HEK293 (cell line): ENCODE measurements at regions not wholly inside any gene's neighbourhood (a gene's known extent, or its start where the extent isn't known, plus 50 kb on each side); places are given as distances from the start of the nearest gene placed in this dataset.

Experiments used
- CTCF ChIA-PET: fragments of 350-600 bp; formaldehyde crosslinking; extraction: SDS; loops from one replicate; lab custom pipeline; 2021; ENCODE audit warnings: antibody characterized with exemption; lab: Yijun Ruan, JAX
- POLR2A ChIA-PET: fragments of 300-600 bp; formaldehyde crosslinking; extraction: SDS; loops from one replicate; lab custom pipeline; 2020; ENCODE audit warnings: antibody characterized with exemption, inconsistent platforms; lab: Yijun Ruan, JAX
- H3K27ac ChIP-seq: fragments of 200-500 bp; sonication (Bioruptor generic); 2 replicates; pipeline ENCODE4 v1.5.1; 2014; ENCODE audit warnings: low read depth, low read length, control low read depth, inconsistent platforms; ENCODE audit errors: extremely low read depth
- H3K36me3 ChIP-seq, 2 experiments: fragments of 200-500 bp in 1 of 2; sonication (Bioruptor generic) in 1 of 2; 1 replicate in 1 of 2; 2 replicates in 1 of 2; pipeline ENCODE4 v1.5.1; 2014 to 2017; ENCODE audit warnings: inconsistent platforms in 2 of 2, low read length in 2 of 2; ENCODE audit not compliant: control insufficient read depth in 2 of 2, insufficient read depth in 1 of 2
- H3K4me1 ChIP-seq: fragments of 200-500 bp; sonication (Bioruptor generic); 2 replicates; pipeline ENCODE4 v1.5.1; 2014; ENCODE audit warnings: mild to moderate bottlenecking, low read length, inconsistent platforms; ENCODE audit not compliant: control insufficient read depth, insufficient read depth
- H3K4me3 ChIP-seq: 2 replicates; pipeline ENCODE4 v1.5.1; 2011; ENCODE audit warnings: low read depth, mild to moderate bottlenecking, control low read depth, low read length, moderate library complexity
- H3K9me3 ChIP-seq: fragments of 200-500 bp; sonication (Bioruptor generic); 2 replicates; pipeline ENCODE4 v1.5.1; 2014; ENCODE audit warnings: low read depth, low read length, inconsistent platforms; ENCODE audit not compliant: control insufficient read depth, insufficient read depth
- BCL11A ChIP-seq: fragments of 450-650 bp; formaldehyde crosslinking; IDR thresholded peaks from 2 replicates; pipeline ENCODE4 v1.5.1; 2016; ENCODE audit warnings: low read depth, missing biosample characterization, missing genetic modification characterization
- PBX3 ChIP-seq: sonication (generic); formaldehyde crosslinking; IDR thresholded peaks from 2 replicates; pipeline ENCODE4 v1.8.1; 2022; ENCODE audit warnings: mild to moderate bottlenecking, moderate library complexity, missing genetic modification reagents
- ZBTB21 ChIP-seq: fragments of 450-650 bp; formaldehyde crosslinking; IDR thresholded peaks from 2 replicates; pipeline ENCODE4 v1.5.1; 2017; ENCODE audit warnings: missing biosample characterization, missing genetic modification characterization
- ZNF140 ChIP-seq: fragments of 450-650 bp; formaldehyde crosslinking; IDR thresholded peaks from 2 replicates; pipeline ENCODE4 v1.5.1; 2016; ENCODE audit warnings: missing biosample characterization, missing genetic modification characterization
- ZNF239 ChIP-seq: fragments of 450-650 bp; formaldehyde crosslinking; IDR thresholded peaks from 2 replicates; pipeline ENCODE4 v1.5.1; 2016; ENCODE audit warnings: missing biosample characterization, missing genetic modification characterization
- ZNF449 ChIP-seq: fragments of 450-650 bp; formaldehyde crosslinking; IDR thresholded peaks from 2 replicates; pipeline ENCODE4 v1.5.1; 2017; ENCODE audit warnings: missing biosample characterization, mild to moderate bottlenecking, missing genetic modification characterization, moderate library complexity
- ZNF544 ChIP-seq: fragments of 450-650 bp; formaldehyde crosslinking; IDR thresholded peaks from 2 replicates; pipeline ENCODE4 v1.5.0; 2017; ENCODE audit warnings: missing biosample characterization, missing genetic modification characterization
- ZNF548 ChIP-seq: fragments of 450-650 bp; formaldehyde crosslinking; IDR thresholded peaks from 2 replicates; pipeline ENCODE4 v1.5.1; 2016; ENCODE audit warnings: missing biosample characterization, missing genetic modification characterization
- ZNF580 ChIP-seq: fragments of 450-650 bp; formaldehyde crosslinking; IDR thresholded peaks from 2 replicates; pipeline ENCODE4 v1.5.1; 2016; ENCODE audit warnings: missing biosample characterization, missing genetic modification characterization
- ZNF629 ChIP-seq: fragments of 450-650 bp; formaldehyde crosslinking; IDR thresholded peaks from 2 replicates; pipeline ENCODE4 v1.5.1; 2017; ENCODE audit warnings: missing biosample characterization, missing genetic modification characterization
- ZNF645 ChIP-seq: fragments of 450-650 bp; formaldehyde crosslinking; IDR thresholded peaks from 2 replicates; pipeline ENCODE4; 2016; ENCODE audit warnings: missing biosample characterization, missing genetic modification characterization
- ZNF670 ChIP-seq: fragments of 450-650 bp; formaldehyde crosslinking; IDR thresholded peaks from 2 replicates; pipeline ENCODE4 v1.5.1; 2016; ENCODE audit warnings: missing biosample characterization, missing genetic modification characterization, low read depth
- ZNF768 ChIP-seq: fragments of 450-650 bp; formaldehyde crosslinking; IDR thresholded peaks from 2 replicates; pipeline ENCODE4 v1.5.1; 2018; ENCODE audit warnings: missing biosample characterization, mild to moderate bottlenecking, missing genetic modification characterization
- ZSCAN18 ChIP-seq: fragments of 450-650 bp; formaldehyde crosslinking; IDR thresholded peaks from 2 replicates; pipeline ENCODE4 v1.5.1; 2016; ENCODE audit warnings: missing biosample characterization, missing genetic modification characterization

GRCh38 chr4:46444318-46445000, 54.5 kb upstream of the GABRA2 start:
- Histone ChIP-seq H3K27ac (no peak overlapping the region), H3K4me3 (no peak overlapping the region), H3K36me3 (no peaks in the 10 kb centered on the region), H3K9me3 (no peaks in the 10 kb centered on the region)
- ChIA-PET CTCF (no interaction called here), POLR2A (interaction anchor here (0.7 kb wide), 1 partner anchor 28 kb away, joined by 3 read pairs; no protein-coding TSS in a partner anchor)
- TF ChIP-seq ZNF768 (tag by site-specific recombination): no peak
- no peak for TF ChIP-seq ZNF580
- TF ChIP-seq ZNF645 (tag by site-specific recombination): no peak
- TF ChIP-seq, all 188 proteins: peak for 0
- no peaks in the 10 kb centered on the region for H3K4me1 ChIP-seq

GRCh38 chr4:46442963-46443362, 53.0 kb upstream of the GABRA2 start:
- H3K36me3 ChIP-seq: no peaks in the 10 kb centered on the region
- H3K27ac ChIP-seq: no peak overlapping the region
- TF ChIP-seq ZNF670: no peak
- TF ChIP-seq ZNF544 (tag by site-specific recombination): no peak
- TF ChIP-seq ZNF239 (tag by site-specific recombination): no peak
- H3K9me3 ChIP-seq: no peaks in the 10 kb centered on the region
- H3K4me3 ChIP-seq: no peak overlapping the region
- ChIA-PET CTCF (no interaction called here), POLR2A (no interaction called here)
- no peaks in the 10 kb centered on the region for H3K4me1 ChIP-seq

- Histone ChIP-seq H3K9me3 (no peaks in the 10 kb centered on the region), H3K4me3 (no peak overlapping the region), H3K4me1 (no peaks in the 10 kb centered on the region), H3K36me3 (no peaks in the 10 kb centered on the region), H3K27ac (no peak overlapping the region)
- CTCF ChIA-PET: no interaction called here
- POLR2A ChIA-PET: no interaction called here
- TF ChIP-seq PBX3 (CRISPR knock-in tag) (no peak), ZNF629 (no peak), BCL11A (tag by site-specific recombination) (no peak), ZNF548 (no peak), ZSCAN18 (tag by site-specific recombination) (no peak), ZBTB21 (tag by site-specific recombination) (no peak), ZNF140 (tag by site-specific recombination) (no peak), ZNF449 (tag by site-specific recombination) (no peak)
These were observed 51.4 kb upstream of the GABRA2 start for GRCh38 chr4:46441136-46441859.
